Common myeloid progenitor, CD34-positive (primary cell): ENCODE measurements at regions not wholly inside any gene's neighbourhood (a gene's known extent, or its start where the extent isn't known, plus 50 kb on each side); places are given as distances from the start of the nearest gene placed in this dataset.

Experiments used
- CTCF ChIA-PET: fragments of 350-600 bp; sonication (Branson Sonifier 250); formaldehyde crosslinking; loops from one replicate; lab custom pipeline; 2021; ENCODE audit warnings: antibody characterized with exemption; lab: Charles Lee
- POLR2A ChIA-PET: fragments of 350-600 bp; sonication (Branson Sonifier 250); formaldehyde crosslinking; loops from one replicate; lab custom pipeline; 2021; ENCODE audit warnings: antibody characterized with exemption; lab: Charles Lee
- DNase-seq, 3 donors: peaks; one replicate each; pipeline versions ENCODE4 v3.0.0 to v3.0.0-alpha.2; 2013
- H3K27ac ChIP-seq, 2 experiments: 1 replicate in 1 of 2; 2 replicates in 1 of 2; pipeline ENCODE4 v1.7.0; 2013; ENCODE audit warnings: inconsistent platforms in 2 of 2, low read length in 2 of 2, mild to moderate bottlenecking in 2 of 2, low read depth in 1 of 2, moderate library complexity in 1 of 2; ENCODE audit not compliant: severe bottlenecking in 2 of 2, insufficient read depth in 1 of 2, poor library complexity in 1 of 2
- H3K27me3 ChIP-seq, 5 experiments: replicated peaks in 2 of 5; 1 replicate in 3 of 5; 2 replicates in 2 of 5; pipeline versions ENCODE4 v1.6.1 to v1.7.0; 2013; ENCODE audit warnings: low read length in 4 of 5, mild to moderate bottlenecking in 2 of 5, moderate library complexity in 2 of 5, inconsistent platforms in 1 of 5; ENCODE audit not compliant: insufficient read depth in 5 of 5, control insufficient read depth in 4 of 5
- H3K36me3 ChIP-seq, 4 experiments: 1 replicate in 2 of 4; 2 replicates in 2 of 4; pipeline versions ENCODE4 v1.6.1 to v1.7.0; 2013; ENCODE audit warnings: low read length in 3 of 4, control low read depth in 1 of 4, mild to moderate bottlenecking in 1 of 4; ENCODE audit not compliant: control insufficient read depth in 4 of 4, insufficient read depth in 4 of 4
- H3K4me1 ChIP-seq, 4 experiments: 1 replicate in 3 of 4; 2 replicates in 1 of 4; pipeline versions ENCODE4 v1.6.1 to v1.7.1; 2013; ENCODE audit warnings: low read length in 3 of 4, mild to moderate bottlenecking in 3 of 4, control low read depth in 1 of 4, inconsistent platforms in 1 of 4, moderate library complexity in 1 of 4; ENCODE audit not compliant: control insufficient read depth in 4 of 4, insufficient read depth in 4 of 4; ENCODE audit errors: control extremely low read depth in 1 of 4
- H3K4me3 ChIP-seq, 7 experiments: 1 replicate in 4 of 7; 2 replicates in 3 of 7; pipeline versions ENCODE4 v1.5.1 to v1.7.0; 2013; ENCODE audit warnings: mild to moderate bottlenecking in 7 of 7, low read length in 6 of 7, moderate library complexity in 6 of 7, inconsistent platforms in 2 of 7, low read depth in 2 of 7, control low read depth in 1 of 7; ENCODE audit not compliant: insufficient read depth in 4 of 7, control insufficient read depth in 1 of 7; ENCODE audit errors: extremely low read depth in 1 of 7
- H3K9me3 ChIP-seq, 5 experiments: 1 replicate in 4 of 5; 2 replicates in 1 of 5; pipeline versions ENCODE4 v1.6.1 to v1.7.1; 2013; ENCODE audit warnings: low read length in 4 of 5, mild to moderate bottlenecking in 2 of 5, inconsistent platforms in 1 of 5, low read depth in 1 of 5, moderate library complexity in 1 of 5; ENCODE audit not compliant: control insufficient read depth in 4 of 5, insufficient read depth in 2 of 5; ENCODE audit errors: control extremely low read depth in 1 of 5
- WGBS: methylation state at CpG from one replicate; pipeline ENCODE4 v1.1.5; 2013; ENCODE audit not compliant: insufficient coverage; 5-methylcytosine and 5-hydroxymethylcytosine counted together

DNA sequence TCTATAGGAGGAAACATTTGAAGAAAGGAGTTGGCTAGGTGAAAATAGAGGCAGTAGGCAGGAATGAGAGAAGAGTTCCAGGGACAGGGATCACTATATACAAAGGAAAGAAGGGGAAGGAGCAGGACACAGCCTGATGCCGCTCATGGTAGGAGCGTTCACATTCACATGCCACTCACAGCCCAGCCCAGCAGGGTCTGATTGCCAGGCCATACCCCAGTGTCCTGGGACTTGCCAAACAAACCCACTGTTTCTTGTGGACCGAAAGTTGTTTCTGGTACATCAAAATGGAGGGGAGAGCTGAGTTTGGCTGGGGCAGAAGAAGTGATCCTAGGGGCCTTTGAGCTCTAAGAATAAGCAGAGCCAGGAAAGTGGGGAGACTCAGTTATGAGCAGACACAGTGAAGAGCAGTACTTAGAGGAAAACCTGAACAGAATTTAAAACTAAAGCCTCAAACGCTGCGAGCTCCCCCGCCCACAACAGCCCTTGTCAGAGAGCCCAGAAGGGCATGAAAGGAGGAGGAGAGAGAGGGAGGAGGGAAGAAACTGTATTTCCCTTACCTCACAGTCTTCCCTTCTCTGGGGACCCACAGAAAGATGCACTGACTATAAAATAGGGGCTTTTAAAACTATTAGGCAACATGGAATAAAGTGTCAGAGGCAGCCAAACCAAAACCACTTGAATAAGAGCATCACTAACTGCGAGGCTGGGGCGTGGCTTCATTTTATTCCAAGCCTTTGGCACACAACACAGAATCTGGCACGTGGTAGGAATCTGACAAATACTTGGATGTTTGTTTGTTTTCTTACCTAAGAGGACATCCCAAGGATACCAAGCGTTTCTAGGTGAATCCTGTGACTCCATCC is 129.0 kb downstream of the RPL22L1 start:
- no peak for DNase-seq
- CTCF ChIA-PET: no interaction called here

DNA sequence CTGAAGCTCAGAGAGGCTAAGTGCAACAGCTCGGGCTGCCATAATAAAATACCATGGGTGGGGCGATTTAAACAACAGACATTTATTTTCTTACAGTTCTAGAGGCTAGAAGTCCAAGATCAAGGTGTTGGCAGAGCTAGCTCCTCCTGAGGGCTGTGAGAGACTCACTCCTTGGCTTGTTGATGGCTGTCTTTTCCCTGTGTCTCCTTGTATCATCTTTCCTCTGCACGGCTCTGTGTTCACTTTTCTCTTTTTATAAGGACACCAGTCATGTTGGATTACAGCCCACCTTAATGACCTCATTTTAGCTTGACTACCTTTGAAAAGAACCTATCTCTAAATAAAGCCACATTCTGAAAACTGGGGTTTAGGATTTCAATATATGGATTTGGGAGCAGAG is 129.7 kb downstream of the RPL22L1 start:
- H3K36me3 ChIP-seq: no peaks in the 10 kb centered on the region
- ChIA-PET CTCF (no interaction called here), POLR2A (no interaction called here)
- no peaks in the 10 kb centered on the region for H3K4me1 ChIP-seq
- no peak overlapping the region for H3K4me3 ChIP-seq
- H3K27me3 ChIP-seq: peaks cover 0 to 5% (median 0%) of the 10 kb centered on the region in 5 experiments
- 82% methylated on average over 2 of the region's 3 CpGs for WGBS
- H3K27ac ChIP-seq: no peak overlapping the region
- H3K9me3 ChIP-seq: no peaks in the 10 kb centered on the region
- no peak for DNase-seq

More for the DNA sequence above, 129.0 kb downstream of the RPL22L1 start:
- Histone ChIP-seq H3K36me3 (no peaks in the 10 kb centered on the region), H3K4me3 (no peak overlapping the region), H3K4me1 (no peaks in the 10 kb centered on the region), H3K27me3 (peaks cover 0 to 5% (median 0%) of the 10 kb centered on the region in 5 experiments), H3K27ac (no peak overlapping the region), H3K9me3 (no peaks in the 10 kb centered on the region)
- WGBS: 86% methylated on average over 8 of the region's 10 CpGs
- POLR2A ChIA-PET: no interaction called here

DNA sequence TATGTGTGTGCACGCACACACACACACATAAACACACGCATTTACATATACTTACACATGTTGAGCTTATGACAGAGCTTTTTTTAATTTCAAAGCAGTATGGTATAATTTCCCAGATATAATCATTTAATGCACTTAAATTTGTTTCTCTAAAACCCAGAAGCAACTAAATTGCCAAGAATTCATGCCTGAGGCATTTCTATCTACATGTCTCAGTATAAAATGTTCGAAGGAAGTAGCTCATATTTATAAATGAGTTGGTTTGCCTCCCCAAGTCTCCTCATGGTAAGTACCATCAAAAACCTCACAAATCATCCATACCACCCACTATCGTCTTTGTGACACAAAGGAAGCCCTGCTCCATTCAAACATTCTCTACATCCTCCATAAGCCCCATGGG is 130.6 kb downstream of the RPL22L1 start:
- Histone ChIP-seq H3K36me3 (no peaks in the 10 kb centered on the region), H3K9me3 (no peaks in the 10 kb centered on the region), H3K27ac (no peak overlapping the region), H3K4me3 (no peak overlapping the region), H3K4me1 (no peaks in the 10 kb centered on the region), H3K27me3 (peaks cover 0 to 5% (median 0%) of the 10 kb centered on the region in 5 experiments)
- no CpG with 5 or more reads among the region's 4 CpGs for WGBS
- POLR2A ChIA-PET: no interaction called here
- CTCF ChIA-PET: no interaction called here
- no peak for DNase-seq

- no peaks in the 10 kb centered on the region for H3K4me1 ChIP-seq
- H3K9me3 ChIP-seq: no peaks in the 10 kb centered on the region
- no peak for DNase-seq
- H3K27me3 ChIP-seq: peaks cover 0 to 5% (median 0%) of the 10 kb centered on the region in 5 experiments
- ChIA-PET POLR2A (no interaction called here), CTCF (no interaction called here)
- no peaks in the 10 kb centered on the region for H3K36me3 ChIP-seq
- WGBS: 93% methylated on average over 3 of the region's 3 CpGs
- no peak overlapping the region for H3K4me3 ChIP-seq
- no peak overlapping the region for H3K27ac ChIP-seq
Observed at GRCh38 chr3:170738766-170739165, 131.2 kb downstream of the RPL22L1 start.

DNA sequence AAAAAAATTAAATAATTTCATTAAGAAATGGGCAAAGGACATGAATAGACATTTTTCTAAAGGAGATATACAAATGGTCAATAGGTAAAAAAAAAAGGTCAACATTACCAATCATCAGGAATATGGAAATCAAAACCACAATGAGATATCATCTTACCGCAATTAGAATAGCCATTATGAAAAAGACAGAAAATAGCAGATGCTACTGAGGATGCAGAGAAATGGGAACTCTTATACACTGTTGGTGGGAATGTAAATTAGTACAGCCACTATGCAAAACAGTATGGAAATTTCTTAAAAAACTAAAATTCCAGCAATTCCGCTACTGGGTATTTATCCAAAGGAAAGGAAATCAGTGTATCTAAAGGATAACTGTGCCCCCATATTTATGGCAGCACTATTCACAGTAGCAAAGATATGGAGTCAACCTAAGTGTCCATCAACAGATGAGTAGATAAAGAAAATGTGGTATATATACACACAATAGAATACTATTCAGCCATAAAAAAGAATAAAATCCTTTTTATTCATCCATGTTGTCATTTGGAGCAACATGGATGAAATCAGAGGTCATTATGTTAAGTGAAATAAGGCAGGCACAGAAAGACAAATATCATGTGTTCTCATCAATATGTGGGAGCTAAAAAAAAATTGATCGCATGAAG is 132.4 kb downstream of the RPL22L1 start:
- ChIA-PET POLR2A (no interaction called here), CTCF (no interaction called here)
- DNase-seq: no peak
- no peaks in the 10 kb centered on the region for H3K4me1 ChIP-seq
- no peaks in the 10 kb centered on the region for H3K9me3 ChIP-seq
- peaks cover 0 to 5% (median 0%) of the 10 kb centered on the region in 5 experiments for H3K27me3 ChIP-seq
- no peaks in the 10 kb centered on the region for H3K36me3 ChIP-seq
- no peak overlapping the region for H3K4me3 ChIP-seq
- H3K27ac ChIP-seq: no peak overlapping the region
- 100% methylated on average over 1 of the region's 3 CpGs for WGBS

- H3K36me3 ChIP-seq: no peaks in the 10 kb centered on the region
- ChIA-PET POLR2A (no interaction called here), CTCF (no interaction called here)
- no peak overlapping the region for H3K4me3 ChIP-seq
- H3K27me3 ChIP-seq: peaks cover 0 to 5% (median 0%) of the 10 kb centered on the region in 5 experiments
- DNase-seq: no peak
- no peaks in the 10 kb centered on the region for H3K9me3 ChIP-seq
- 84% methylated on average over 2 of the region's 2 CpGs for WGBS
- H3K4me1 ChIP-seq: no peaks in the 10 kb centered on the region
- no peak overlapping the region for H3K27ac ChIP-seq
Observed at GRCh38 chr3:170735821-170736220, 134.2 kb downstream of the RPL22L1 start.

DNA sequence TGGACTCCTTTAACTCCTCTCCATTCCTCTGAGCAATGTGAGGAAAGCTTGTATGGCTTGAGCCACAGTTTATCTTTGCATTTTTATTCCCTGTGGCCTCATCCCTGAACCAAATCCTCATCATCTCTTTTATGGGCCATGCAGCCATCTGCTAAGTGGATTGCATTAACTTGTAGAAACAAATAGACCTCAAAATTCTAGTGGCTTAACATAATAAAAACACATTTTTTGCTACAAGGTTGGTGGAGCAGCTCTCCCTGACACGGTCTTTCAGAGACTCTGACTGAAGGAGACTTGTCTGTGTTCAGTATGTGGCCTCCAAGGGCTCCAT is 135.3 kb downstream of the RPL22L1 start:
- H3K9me3 ChIP-seq: no peaks in the 10 kb centered on the region
- no peak overlapping the region for H3K27ac ChIP-seq
- ChIA-PET CTCF (no interaction called here), POLR2A (no interaction called here)
- H3K27me3 ChIP-seq: peaks cover 0 to 2% (median 0%) of the 10 kb centered on the region in 5 experiments
- DNase-seq: no peak
- H3K36me3 ChIP-seq: no peaks in the 10 kb centered on the region
- H3K4me1 ChIP-seq: no peaks in the 10 kb centered on the region
- H3K4me3 ChIP-seq: no peak overlapping the region
- 85% methylated on average over 1 of the region's 1 CpG for WGBS
